ENCODE measurements at regions not wholly inside any gene's neighbourhood (a gene's known extent, or its start where the extent isn't known, plus 50 kb on each side); places are given as distances from the start of the nearest gene placed in this dataset.

DNA sequence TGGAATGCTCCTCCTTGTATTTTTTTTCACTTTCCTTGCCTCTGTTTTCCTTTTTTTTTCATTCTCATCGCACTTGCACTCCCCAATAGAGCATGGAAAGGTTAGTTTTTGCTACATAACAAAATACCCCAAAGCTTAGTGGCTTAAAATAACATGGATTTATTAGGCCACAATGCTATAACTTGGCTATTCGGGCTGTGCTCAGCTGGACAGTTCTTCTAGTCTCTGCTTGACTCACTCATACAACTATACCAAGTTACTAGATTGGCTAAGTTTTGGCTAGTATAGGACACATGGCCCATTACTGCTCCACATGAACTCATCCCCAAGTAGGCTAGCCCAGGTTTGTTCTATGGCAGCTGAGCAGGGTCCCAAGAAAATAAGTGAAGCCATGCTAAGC is 94.5 kb upstream of the ANKEF1 start:
- 62 to 72% methylated on average over 2 of the region's 2 CpGs for WGBS, 2 donors

DNA sequence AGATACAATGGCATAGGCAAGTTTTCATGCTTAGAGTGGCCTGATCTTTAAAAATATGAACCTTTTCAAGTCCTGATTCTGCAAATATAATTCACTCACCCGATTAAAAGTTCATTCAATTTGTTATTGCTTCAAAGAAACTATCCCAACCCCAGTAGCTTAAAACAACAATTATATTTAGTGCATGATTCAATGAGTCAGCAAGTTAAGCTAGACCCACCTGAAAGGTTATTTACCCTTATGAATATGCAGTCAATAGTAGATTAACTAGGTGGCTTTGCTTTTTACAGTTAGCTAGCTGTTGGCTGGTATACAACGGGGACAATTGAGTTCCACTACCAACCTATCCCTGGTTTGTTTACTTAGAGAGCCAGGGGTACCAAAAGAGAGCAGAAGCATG is 95.6 kb upstream of the ANKEF1 start:
- Histone ChIP-seq H3K27me3 (no peaks in the 10 kb centered on the region), H3K27ac (no peak overlapping the region), H3K36me3 (no peaks in the 10 kb centered on the region), H3K4me1 (no peaks in the 10 kb centered on the region), H3K4me3 (no peak overlapping the region), H3K9me3 (no peaks in the 10 kb centered on the region)
- FAIRE-seq (no peak), DNase-seq (no peak), ATAC-seq (no peak)
- WGBS, 2 donors = 58 to 64% methylated on average over 2 of the region's 2 CpGs
- intact Hi-C loops (cut with DNase I) = no loop called here
- TF ChIP-seq, protein P1, sequence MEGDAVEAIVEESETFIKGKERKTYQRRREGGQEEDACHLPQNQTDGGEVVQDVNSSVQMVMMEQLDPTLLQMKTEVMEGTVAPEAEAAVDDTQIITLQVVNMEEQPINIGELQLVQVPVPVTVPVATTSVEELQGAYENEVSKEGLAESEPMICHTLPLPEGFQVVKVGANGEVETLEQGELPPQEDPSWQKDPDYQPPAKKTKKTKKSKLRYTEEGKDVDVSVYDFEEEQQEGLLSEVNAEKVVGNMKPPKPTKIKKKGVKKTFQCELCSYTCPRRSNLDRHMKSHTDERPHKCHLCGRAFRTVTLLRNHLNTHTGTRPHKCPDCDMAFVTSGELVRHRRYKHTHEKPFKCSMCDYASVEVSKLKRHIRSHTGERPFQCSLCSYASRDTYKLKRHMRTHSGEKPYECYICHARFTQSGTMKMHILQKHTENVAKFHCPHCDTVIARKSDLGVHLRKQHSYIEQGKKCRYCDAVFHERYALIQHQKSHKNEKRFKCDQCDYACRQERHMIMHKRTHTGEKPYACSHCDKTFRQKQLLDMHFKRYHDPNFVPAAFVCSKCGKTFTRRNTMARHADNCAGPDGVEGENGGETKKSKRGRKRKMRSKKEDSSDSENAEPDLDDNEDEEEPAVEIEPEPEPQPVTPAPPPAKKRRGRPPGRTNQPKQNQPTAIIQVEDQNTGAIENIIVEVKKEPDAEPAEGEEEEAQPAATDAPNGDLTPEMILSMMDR (IDR thresholded peaks at IDR 0.05) = no peak

More for the DNA sequence above, 94.5 kb upstream of the ANKEF1 start:
- DNase-seq (no peak), FAIRE-seq (no peak), ATAC-seq (no peak)
- Histone ChIP-seq H3K4me3 (no peak overlapping the region), H3K27ac (no peak overlapping the region), H3K36me3 (no peaks in the 10 kb centered on the region), H3K9me3 (no peaks in the 10 kb centered on the region), H3K27me3 (no peaks in the 10 kb centered on the region), H3K4me1 (no peaks in the 10 kb centered on the region)
- TF ChIP-seq, protein P1 (IDR thresholded peaks at IDR 0.05) = no peak
- intact Hi-C loops (cut with DNase I) = no loop called here

DNA sequence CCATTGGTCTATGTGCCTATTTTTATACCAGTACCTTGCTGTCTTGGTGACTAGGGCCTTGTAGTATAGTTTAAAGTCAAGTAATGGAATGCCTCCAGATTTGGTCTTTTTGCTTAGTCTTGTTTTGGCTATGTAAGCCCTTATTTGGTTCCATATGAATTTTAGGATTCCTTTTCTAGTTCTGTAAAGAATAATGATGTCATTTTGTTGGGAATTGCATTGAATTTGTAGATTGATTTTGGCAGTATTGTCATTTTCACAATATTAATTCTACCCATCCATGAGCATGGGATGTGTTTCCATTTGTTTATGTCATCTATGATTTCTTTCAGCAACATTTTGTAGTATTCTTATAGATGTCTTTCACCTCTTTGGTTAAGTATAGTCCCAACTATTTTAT is 96.4 kb upstream of the PAK5 start:
- no peak for DNase-seq
- H3K9me3 ChIP-seq = no peaks in the 10 kb centered on the region
- TF ChIP-seq, protein P1 (IDR thresholded peaks at IDR 0.05) = no peak
- H3K27me3 ChIP-seq = no peaks in the 10 kb centered on the region
- H3K4me3 ChIP-seq = no peak overlapping the region
- ATAC-seq = no peak
- no peak overlapping the region for H3K27ac ChIP-seq
- no peaks in the 10 kb centered on the region for H3K4me1 ChIP-seq
- no peak for FAIRE-seq
- intact Hi-C loops (cut with DNase I) = no loop called here
- no peaks in the 10 kb centered on the region for H3K36me3 ChIP-seq

DNA sequence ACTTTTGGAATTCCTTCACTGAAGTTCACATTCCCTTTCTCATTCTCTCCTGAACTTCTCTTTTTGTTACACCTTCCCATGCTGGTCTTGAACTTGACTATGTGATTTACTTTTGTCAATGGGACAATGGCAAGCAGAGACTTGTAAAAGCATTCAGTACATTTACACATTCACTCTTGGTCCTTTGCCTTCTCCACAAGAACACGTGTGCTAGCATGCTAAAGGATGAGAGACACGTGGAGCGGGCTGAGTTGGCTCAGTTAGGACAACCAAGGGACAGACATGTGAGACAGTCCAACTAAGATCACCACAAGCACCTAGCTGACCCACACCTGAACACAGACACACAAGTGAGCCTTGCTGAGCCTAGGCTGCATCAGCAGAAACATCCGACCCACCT is 91.3 kb upstream of the PAK5 start:
- no peaks in the 10 kb centered on the region for H3K9me3 ChIP-seq
- no peak for FAIRE-seq
- ATAC-seq = no peak
- no peak overlapping the region for H3K27ac ChIP-seq
- DNase-seq = no peak
- no peaks in the 10 kb centered on the region for H3K27me3 ChIP-seq
- H3K36me3 ChIP-seq = no peaks in the 10 kb centered on the region
- H3K4me1 ChIP-seq = peaks cover 0 to 6% (median 0%) of the 10 kb centered on the region in 3 donors
- intact Hi-C loops (cut with DNase I) = no loop called here
- WGBS, 2 donors = 92 to 95% methylated on average over 4 of the region's 4 CpGs
- TF ChIP-seq, protein P1 (IDR thresholded peaks at IDR 0.05) = no peak
- H3K4me3 ChIP-seq = no peak overlapping the region

DNA sequence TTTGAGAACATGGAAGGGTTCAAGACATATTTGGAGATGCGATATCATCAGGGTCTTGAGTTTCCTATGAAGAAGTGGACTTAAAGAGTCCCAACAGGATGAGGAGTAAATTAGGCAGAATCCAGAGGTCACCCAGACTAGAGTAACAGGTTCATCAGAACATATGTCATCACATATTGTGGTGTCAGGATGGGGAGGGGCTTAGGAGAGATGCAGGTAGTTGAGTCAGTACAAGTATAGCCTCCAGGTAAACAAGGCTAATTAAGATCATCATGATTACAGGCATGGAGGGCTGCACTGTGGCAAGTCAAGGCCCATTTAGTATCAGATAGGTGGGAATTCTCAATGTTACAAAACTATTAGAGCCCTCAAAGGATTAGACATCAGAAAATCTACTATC is 90.1 kb upstream of the PAK5 start:
- TF ChIP-seq, protein P1 (IDR thresholded peaks at IDR 0.05) = no peak
- WGBS, 2 donors = 97 to 100% methylated on average over 1 of the region's 1 CpG
- DNase-seq = no peak
- FAIRE-seq = no peak
- ATAC-seq = no peak
- intact Hi-C loops (cut with DNase I) = no loop called here
- Histone ChIP-seq H3K9me3 (no peaks in the 10 kb centered on the region), H3K27me3 (no peaks in the 10 kb centered on the region), H3K36me3 (no peaks in the 10 kb centered on the region), H3K27ac (no peak overlapping the region), H3K4me1 (peaks cover 0 to 6% (median 0%) of the 10 kb centered on the region in 3 donors), H3K4me3 (no peak overlapping the region)
